Activated CD8-positive, alpha-beta memory T cell treated with anti-CD3 and anti-CD28 coated beads, Interleukin-2, amount 50 U/mL, for 1 hour (primary cell): ENCODE measurements at regions not wholly inside any gene's neighbourhood (a gene's known extent, or its start where the extent isn't known, plus 50 kb on each side); places are given as distances from the start of the nearest gene placed in this dataset.

Source experiments
- DNase-seq: peaks from one replicate; pipeline ENCODE4 v3.0.0-alpha.2; 2020; ENCODE audit errors: extremely low read depth

- DNase-seq: no peak
These were observed 1026.9 kb upstream of the C9orf72 start for GRCh38 chr9:28600226-28600625.

GRCh38 chr9:28607843-28608242 lies 1034.6 kb upstream of the C9orf72 start:
- DNase-seq: no peak

GRCh38 chr9:28610339-28610738 lies 1037.1 kb upstream of the C9orf72 start:
- DNase-seq: no peak

- no peak for DNase-seq
These were observed 1043.0 kb upstream of the C9orf72 start for GRCh38 chr9:28616310-28616709.

- DNase-seq: no peak
These were observed 1046.7 kb upstream of the C9orf72 start for GRCh38 chr9:28620011-28620410.

- no peak for DNase-seq
These were observed 1047.4 kb upstream of the C9orf72 start for GRCh38 chr9:28620661-28621060.

GRCh38 chr9:28624771-28625170 lies 1051.5 kb upstream of the C9orf72 start:
- DNase-seq: no peak

- no peak for DNase-seq
These were observed 1054.8 kb upstream of the C9orf72 start for GRCh38 chr9:28628031-28628430.

- no peak for DNase-seq
These were observed 1075.4 kb upstream of the C9orf72 start for GRCh38 chr9:28648723-28649122.

GRCh38 chr9:28650327-28650726 lies 1077.0 kb upstream of the C9orf72 start:
- DNase-seq: no peak

- no peak for DNase-seq
These were observed 1077.9 kb upstream of the C9orf72 start for GRCh38 chr9:28651050-28651722.

GRCh38 chr9:28653216-28653615 lies 1079.9 kb upstream of the C9orf72 start:
- no peak for DNase-seq

GRCh38 chr9:28656727-28657126 lies 1083.4 kb upstream of the C9orf72 start:
- DNase-seq: no peak

GRCh38 chr9:28661853-28662252 lies 1088.6 kb upstream of the C9orf72 start:
- DNase-seq: no peak

- no peak for DNase-seq
These were observed 1089.4 kb upstream of the C9orf72 start for GRCh38 chr9:28662675-28663074.

- DNase-seq: no peak
These were observed 1094.9 kb upstream of the C9orf72 start for GRCh38 chr9:28668158-28668557.

- DNase-seq: no peak
These were observed 1097.7 kb upstream of the C9orf72 start for GRCh38 chr9:28671000-28671399.

GRCh38 chr9:28678097-28678496 lies 1104.8 kb upstream of the C9orf72 start:
- no peak for DNase-seq

- no peak for DNase-seq
These were observed 1114.9 kb upstream of the C9orf72 start for GRCh38 chr9:28688172-28688571.

GRCh38 chr9:28692012-28692411 lies 1118.7 kb upstream of the C9orf72 start:
- no peak for DNase-seq

GRCh38 chr9:28696960-28697359 lies 1123.7 kb upstream of the C9orf72 start:
- DNase-seq: no peak

- no peak for DNase-seq
These were observed 1126.4 kb upstream of the C9orf72 start for GRCh38 chr9:28699632-28700031.

GRCh38 chr9:28707616-28708015 lies 1134.3 kb upstream of the C9orf72 start:
- no peak for DNase-seq

GRCh38 chr9:28714188-28714587 lies 1140.9 kb upstream of the C9orf72 start:
- no peak for DNase-seq
